Neuron (in vitro differentiated cells): ENCODE measurements at regions not wholly inside any gene's neighbourhood (a gene's known extent, or its start where the extent isn't known, plus 50 kb on each side); places are given as distances from the start of the nearest gene placed in this dataset.

Experiments used
- H2AFZ ChIP-seq: one replicate; pipeline ENCODE4 v1.6.1; 2013; ENCODE audit warnings: low read depth, mild to moderate bottlenecking, inconsistent platforms, low read length, moderate library complexity
- H3K27me3 ChIP-seq: one replicate; pipeline ENCODE4 v1.6.1; 2013; ENCODE audit warnings: low read length; ENCODE audit not compliant: insufficient read depth
- H3K36me3 ChIP-seq: one replicate; pipeline ENCODE4 v1.6.1; 2013; ENCODE audit warnings: low read length; ENCODE audit not compliant: insufficient read depth
- H3K4me1 ChIP-seq: one replicate; pipeline ENCODE4 v1.6.1; 2013; ENCODE audit warnings: low read length; ENCODE audit not compliant: insufficient read depth
- H3K4me3 ChIP-seq: 2 replicates; pipeline ENCODE4 v1.5.1; 2013; ENCODE audit warnings: mild to moderate bottlenecking, low read length, moderate library complexity
- H3K9me3 ChIP-seq: one replicate; pipeline ENCODE4 v1.6.1; 2013; ENCODE audit warnings: low read length

DNA sequence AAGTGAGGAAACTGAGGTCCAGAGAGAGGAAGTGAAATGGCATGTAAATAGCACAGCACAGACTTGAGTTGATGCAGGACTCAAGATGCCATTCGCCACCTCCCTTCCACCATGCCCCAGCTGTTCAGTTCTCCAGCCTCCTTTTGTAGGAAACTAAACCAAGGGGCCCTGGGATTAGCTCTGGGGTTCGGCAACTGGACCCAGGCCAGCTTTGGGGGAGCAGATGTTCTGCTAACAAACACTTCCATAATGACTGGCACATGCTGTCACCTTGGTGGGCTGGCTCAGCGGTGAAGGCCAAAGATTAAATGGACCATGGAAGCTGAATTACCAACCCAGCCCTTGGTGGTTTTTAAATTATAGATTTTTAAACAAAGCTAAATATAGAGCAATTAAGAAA lies 77.0 kb downstream of the IRX6 start:
- H3K9me3 ChIP-seq: no peaks in the 10 kb centered on the region
- H3K4me3 ChIP-seq: no peak overlapping the region
- H3K36me3 ChIP-seq: no peaks in the 10 kb centered on the region
- H2AFZ ChIP-seq: no peak overlapping the region
- H3K4me1 ChIP-seq: peaks cover 21% of the 10 kb centered on the region
- no peaks in the 10 kb centered on the region for H3K27me3 ChIP-seq

DNA sequence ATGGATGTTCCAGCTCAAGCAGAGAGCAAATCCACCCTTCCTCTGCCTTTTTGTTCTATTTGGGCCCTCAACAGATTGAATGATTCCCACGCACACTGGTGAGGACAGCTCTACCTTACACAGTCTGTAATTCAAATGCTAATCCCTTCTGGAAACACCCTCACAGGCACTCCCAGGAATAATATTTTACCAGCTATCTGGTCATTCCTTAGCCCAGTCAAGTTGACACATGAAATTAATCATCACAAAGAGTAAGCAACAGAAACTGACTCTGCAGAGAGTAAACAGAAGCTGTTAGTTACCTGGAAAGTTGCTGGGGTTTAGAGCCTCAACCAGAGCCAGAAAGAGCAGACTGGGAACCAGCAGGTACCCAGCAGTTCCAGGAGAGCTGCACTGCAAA lies 75.5 kb upstream of the MMP2 start:
- Histone ChIP-seq H3K36me3 (no peaks in the 10 kb centered on the region), H3K4me1 (peaks cover 17% of the 10 kb centered on the region), H3K9me3 (no peaks in the 10 kb centered on the region), H2AFZ (no peak overlapping the region), H3K4me3 (no peak overlapping the region), H3K27me3 (no peaks in the 10 kb centered on the region)

DNA sequence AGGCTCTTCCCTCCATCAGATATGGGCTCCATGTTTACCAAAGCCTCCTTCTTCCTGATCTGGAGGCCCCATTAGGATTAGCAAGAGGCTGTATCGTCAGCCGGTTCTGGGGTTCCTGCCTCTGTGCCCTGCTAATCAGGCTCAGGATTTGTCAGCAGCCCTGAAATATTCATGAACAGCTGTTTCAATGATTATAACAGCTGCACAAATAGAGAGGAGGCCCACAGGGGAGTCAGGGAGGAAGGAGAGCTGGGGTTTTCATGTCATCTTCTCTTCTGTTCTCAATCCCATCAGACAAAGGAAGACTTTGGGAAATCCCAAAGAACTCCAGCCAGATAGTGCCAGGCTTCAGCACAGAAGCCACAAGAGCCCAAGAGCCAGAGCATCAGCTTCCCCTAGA lies 72.3 kb upstream of the MMP2 start:
- Histone ChIP-seq H3K4me1 (peaks cover 5% of the 10 kb centered on the region), H3K4me3 (no peak overlapping the region), H3K9me3 (no peaks in the 10 kb centered on the region), H3K36me3 (no peaks in the 10 kb centered on the region), H3K27me3 (no peaks in the 10 kb centered on the region), H2AFZ (no peak overlapping the region)

DNA sequence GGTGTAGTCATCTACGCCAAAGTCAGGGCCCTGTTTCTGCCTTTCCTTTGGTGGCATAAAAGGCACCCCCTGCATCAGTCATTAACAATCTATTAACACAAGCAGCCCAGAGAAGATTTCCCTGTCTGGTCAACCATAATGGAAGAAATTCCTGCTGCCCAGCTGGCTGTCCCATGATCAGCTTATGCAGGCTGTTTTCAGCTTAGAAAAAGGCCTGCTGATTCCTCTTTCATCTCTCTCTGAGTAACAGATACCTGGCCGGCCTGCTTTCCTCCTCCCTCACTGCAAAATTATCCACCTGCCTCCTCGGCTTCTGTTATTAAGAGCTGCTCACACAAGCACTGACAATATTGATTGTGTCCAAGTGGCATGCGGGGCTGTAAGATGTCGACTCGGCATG lies 70.3 kb upstream of the MMP2 start:
- Histone ChIP-seq H3K36me3 (no peaks in the 10 kb centered on the region), H3K9me3 (no peaks in the 10 kb centered on the region), H3K27me3 (no peaks in the 10 kb centered on the region), H3K4me3 (no peak overlapping the region), H3K4me1 (peaks cover 5% of the 10 kb centered on the region), H2AFZ (peak overlapping the region; percentile 18)

DNA sequence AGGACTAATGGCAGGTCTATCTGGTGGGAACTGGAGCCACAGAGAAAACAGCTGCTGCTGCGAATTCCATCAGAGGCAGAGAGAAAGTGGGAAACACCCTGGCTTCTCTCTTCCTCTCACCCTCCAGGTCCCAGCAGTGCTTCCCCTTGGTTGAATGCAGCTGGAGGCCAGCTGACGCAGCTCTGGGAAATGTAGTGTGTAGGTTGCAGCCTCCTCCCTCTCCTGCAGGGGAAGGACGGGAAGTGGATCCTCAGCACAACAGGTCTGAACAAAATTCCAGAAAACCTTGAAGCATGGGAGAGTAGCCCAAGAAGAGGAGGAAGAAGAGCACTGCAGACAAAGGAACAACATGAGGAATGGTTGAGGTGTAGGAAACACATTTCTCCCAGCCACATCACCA lies 67.8 kb upstream of the MMP2 start:
- Histone ChIP-seq H2AFZ (no peak overlapping the region), H3K27me3 (no peaks in the 10 kb centered on the region), H3K4me1 (peaks cover 6% of the 10 kb centered on the region), H3K4me3 (no peak overlapping the region), H3K36me3 (no peaks in the 10 kb centered on the region), H3K9me3 (no peaks in the 10 kb centered on the region)

DNA sequence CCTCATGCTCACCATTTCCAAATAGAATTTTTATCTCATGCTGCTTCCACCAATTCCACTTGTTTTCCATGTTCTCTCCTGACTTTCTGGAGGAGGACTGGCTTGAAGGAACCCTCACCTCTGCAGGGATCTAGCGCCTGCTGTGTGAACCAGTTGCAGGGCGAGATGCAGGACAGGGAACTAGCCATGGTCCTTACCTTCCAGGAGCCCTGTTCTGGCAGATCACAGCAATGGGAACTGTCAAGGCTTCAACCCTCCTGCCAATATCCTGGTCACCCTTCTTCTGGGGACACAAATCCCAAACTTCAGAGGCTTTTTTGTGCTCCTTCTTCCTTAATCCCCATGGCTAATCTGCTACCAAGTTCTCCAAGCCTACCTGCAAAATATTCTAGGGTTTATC lies 60.4 kb upstream of the MMP2 start:
- H3K27me3 ChIP-seq: peaks cover 10% of the 10 kb centered on the region
- H2AFZ ChIP-seq: no peak overlapping the region
- H3K9me3 ChIP-seq: peaks cover 1% of the 10 kb centered on the region
- no peaks in the 10 kb centered on the region for H3K36me3 ChIP-seq
- peaks cover 6% of the 10 kb centered on the region for H3K4me1 ChIP-seq
- H3K4me3 ChIP-seq: no peak overlapping the region

DNA sequence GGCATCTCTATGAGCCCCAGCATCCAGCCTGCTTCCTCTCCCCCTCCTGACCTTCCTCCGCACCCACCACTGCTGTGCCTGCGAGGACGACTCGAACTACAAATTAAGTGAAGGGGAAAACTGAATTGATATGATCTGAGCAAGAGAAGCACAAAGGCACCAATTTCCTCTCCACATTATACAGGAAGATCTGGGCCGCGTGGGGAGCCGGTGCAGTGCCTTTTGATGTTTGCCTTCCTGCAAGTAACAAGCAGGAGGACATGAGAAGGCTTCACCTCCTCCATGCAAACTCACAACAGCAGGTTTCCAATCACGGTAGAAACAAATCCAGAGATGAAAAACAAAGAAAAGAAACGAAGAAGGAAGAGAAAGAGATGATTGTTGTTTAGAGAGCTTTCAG lies 57.8 kb upstream of the MMP2 start:
- Histone ChIP-seq H3K27me3 (peaks cover 15% of the 10 kb centered on the region), H3K36me3 (no peaks in the 10 kb centered on the region), H3K4me1 (peaks cover 5% of the 10 kb centered on the region), H2AFZ (no peak overlapping the region), H3K4me3 (no peak overlapping the region), H3K9me3 (peaks cover 1% of the 10 kb centered on the region)

DNA sequence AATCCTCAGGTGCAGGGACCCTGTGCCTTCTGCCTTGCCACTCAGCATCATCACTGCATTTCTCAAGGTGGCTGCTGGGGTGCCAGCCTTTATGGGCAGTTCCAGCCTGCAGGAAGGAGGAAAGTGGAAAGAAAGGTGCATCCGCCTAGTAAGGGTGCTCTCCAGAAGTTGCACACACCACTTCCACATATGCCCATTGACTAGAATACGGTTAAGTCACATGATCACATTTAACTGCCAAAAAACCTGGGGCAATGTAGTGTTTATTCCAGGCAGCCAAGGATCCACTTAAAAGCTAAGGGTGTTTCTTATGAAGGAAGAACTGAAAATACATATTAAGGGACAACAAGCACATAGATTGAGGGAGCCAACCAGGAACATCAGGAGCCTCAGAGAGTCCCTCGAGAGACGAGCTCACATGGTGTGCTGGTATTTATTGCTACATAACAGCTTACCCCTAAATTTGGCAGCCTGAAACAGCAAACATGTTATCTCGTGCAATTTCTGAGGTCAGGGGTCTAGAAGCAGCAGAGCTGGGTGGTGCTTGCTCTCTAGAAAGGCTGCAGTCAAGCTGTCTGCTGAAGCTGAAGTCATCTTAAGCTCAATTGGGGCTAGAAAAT lies 52.0 kb upstream of the MMP2 start:
- peaks cover 3% of the 10 kb centered on the region for H3K4me1 ChIP-seq
- no peaks in the 10 kb centered on the region for H3K9me3 ChIP-seq
- H3K4me3 ChIP-seq: no peak overlapping the region
- peaks cover 6% of the 10 kb centered on the region for H3K27me3 ChIP-seq
- H2AFZ ChIP-seq: no peak overlapping the region
- H3K36me3 ChIP-seq: no peaks in the 10 kb centered on the region
